ENCODE measurements at regions not wholly inside any gene's neighbourhood (a gene's known extent, or its start where the extent isn't known, plus 50 kb on each side); places are given as distances from the start of the nearest gene placed in this dataset.

DNA sequence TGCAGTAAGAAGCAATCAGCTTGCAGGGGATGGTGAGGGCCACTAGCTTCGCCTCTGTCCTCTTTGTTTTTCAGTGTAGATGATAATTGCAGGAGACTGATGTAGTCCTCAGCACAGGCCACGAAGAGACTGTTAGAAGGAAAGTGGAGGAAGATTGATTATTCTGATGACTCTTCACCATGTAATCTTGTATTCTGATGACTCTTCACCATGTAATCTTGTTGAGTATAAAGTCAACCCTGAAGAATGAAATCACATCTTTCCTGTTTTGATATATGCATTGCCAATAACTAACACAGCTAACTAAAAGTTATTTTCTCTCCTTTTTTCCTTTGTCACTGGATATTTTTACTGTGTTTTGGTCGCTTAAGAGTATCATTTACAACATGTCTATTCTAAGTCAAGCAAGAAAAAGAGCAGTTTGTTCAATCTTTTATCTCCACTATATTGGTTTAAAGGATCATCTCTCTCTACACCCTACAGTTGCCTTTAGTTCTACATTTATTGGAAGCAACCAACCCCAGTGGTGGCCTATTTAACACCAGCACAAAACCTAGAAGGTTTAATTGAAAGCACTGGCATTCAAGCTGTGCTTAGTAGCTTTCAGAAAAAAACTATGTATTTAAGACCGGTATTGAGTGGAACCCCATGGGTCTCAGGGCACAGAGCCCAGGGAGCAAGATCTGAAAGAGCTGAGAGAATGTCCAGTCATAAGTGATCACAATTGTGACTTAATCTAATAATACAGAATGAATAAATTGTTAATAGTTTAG lies 107.2 kb upstream of the BTBD3 start:
- Histone ChIP-seq H3K4me1 (peaks cover 0 to 18% (median 4%) of the 10 kb centered on the region in 3 donors), H3K9me3 (no peaks in the 10 kb centered on the region), H3K36me3 (no peaks in the 10 kb centered on the region), H3K27me3 (no peaks in the 10 kb centered on the region), H3K27ac (no peak overlapping the region), H3K4me3 (no peak overlapping the region)
- no peak for ATAC-seq
- no peak for TF ChIP-seq CTCF (IDR thresholded peaks at IDR 0.05)
- no peak for TF ChIP-seq EP300 (IDR thresholded peaks at IDR 0.05)
- TF ChIP-seq POLR2AphosphoS5 (IDR thresholded peaks at IDR 0.05), result no peak
- no peak for TF ChIP-seq POLR2A (IDR thresholded peaks at IDR 0.05)
- WGBS, 2 donors (ENCODE audit: low coverage in 1 of 2), result 43 to 48% methylated on average over 4 of the region's 4 CpGs

DNA sequence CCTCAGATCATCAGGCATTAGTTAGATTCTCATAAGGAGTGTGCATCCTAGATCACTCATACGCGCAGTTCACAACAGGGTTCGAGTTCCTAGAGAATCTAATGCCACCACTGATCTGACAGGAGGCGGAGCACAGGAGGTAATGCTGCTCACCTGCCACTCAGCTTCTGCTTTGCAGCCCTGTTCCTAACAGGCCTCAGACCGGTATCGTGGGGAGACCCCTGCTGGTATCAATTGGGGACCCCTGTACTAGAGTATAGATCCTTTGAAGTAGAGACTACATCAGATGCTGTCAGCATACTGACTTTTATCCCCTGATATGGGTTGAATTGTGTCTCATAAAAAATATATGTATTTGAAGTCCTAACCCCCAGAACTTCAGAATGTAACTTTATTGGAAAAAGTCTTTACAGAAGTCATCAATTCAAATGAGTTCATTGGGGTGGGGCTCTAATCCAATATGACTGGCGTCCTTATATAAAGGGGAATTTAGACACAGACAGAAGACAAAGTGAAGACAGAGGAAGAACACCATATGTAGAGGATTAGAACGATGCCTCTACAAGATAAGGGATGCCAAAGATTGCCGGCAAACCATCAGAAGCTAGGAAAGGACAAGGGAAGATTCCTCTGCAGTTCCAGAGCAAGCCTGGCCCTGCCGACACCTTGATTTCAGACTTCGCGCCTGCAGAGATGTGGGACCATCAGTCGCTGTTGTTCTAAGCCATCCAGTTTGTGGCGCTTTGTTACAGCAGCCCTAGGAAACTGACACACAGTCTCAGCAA lies 104.4 kb upstream of the BTBD3 start:
- Histone ChIP-seq H3K27ac (no peak overlapping the region), H3K36me3 (no peaks in the 10 kb centered on the region), H3K9me3 (no peaks in the 10 kb centered on the region), H3K27me3 (no peaks in the 10 kb centered on the region), H3K4me3 (no peak overlapping the region), H3K4me1 (no peaks in the 10 kb centered on the region)
- ATAC-seq, result no peak
- WGBS, 2 donors (ENCODE audit: low coverage in 1 of 2), result 89 to 93% methylated on average over 5 to 10 of the region's 14 CpGs
- TF ChIP-seq EP300 (IDR thresholded peaks at IDR 0.05), result no peak
- no peak for TF ChIP-seq POLR2AphosphoS5 (IDR thresholded peaks at IDR 0.05)
- no peak for TF ChIP-seq CTCF (IDR thresholded peaks at IDR 0.05)
- TF ChIP-seq POLR2A (IDR thresholded peaks at IDR 0.05), result no peak

DNA sequence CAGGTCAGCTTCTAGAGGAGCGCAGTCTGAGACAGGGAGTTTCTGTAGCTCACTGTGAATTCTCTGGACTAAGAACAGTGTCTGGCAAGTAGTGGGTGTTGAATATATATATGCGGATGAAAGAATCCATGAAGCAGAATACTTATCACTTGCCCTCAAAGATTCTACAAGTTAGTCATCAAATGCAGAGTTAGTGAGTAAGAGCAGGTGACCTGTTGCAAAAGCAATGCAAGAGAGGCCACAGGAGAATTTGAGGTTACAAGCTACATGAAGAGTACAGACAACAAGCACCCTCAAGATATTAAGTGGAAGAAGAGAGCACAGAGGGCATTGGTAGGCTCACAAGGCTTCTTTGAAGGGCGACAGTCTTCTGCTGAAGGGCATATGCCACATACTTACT lies 103.4 kb upstream of the BTBD3 start:
- H3K4me1 ChIP-seq, result no peaks in the 10 kb centered on the region
- TF ChIP-seq CTCF (IDR thresholded peaks at IDR 0.05) (no peak), EP300 (IDR thresholded peaks at IDR 0.05) (no peak)
- H3K4me3 ChIP-seq, result no peak overlapping the region
- H3K36me3 ChIP-seq, result no peaks in the 10 kb centered on the region
- H3K27ac ChIP-seq, result no peak overlapping the region
- 79 to 100% methylated on average over 1 to 2 of the region's 3 CpGs for WGBS, 2 donors (ENCODE audit: low coverage in 1 of 2)
- H3K9me3 ChIP-seq, result no peaks in the 10 kb centered on the region
- H3K27me3 ChIP-seq, result no peaks in the 10 kb centered on the region
- no peak for ATAC-seq

DNA sequence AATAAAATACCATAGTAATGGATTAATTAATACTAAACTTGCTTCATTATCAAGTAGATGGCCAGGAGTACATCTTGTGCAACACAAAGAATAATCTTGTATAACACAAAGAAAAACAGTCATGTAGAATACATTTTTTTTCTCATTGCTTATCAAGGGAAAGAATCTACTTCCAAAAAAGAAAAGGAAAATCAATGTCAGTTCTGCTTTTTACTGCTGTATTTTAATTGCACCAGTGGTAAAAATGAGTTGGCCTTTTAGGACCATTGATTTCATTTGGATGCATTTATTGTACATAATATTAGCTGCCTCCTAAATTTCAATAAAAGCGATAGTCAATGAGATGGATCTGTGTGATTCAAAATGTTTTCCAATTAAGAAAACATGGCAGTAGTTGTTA lies 96.9 kb upstream of the BTBD3 start:
- peaks cover 0 to 16% (median 0%) of the 10 kb centered on the region in 3 donors for H3K4me1 ChIP-seq
- TF ChIP-seq POLR2A (IDR thresholded peaks at IDR 0.05), result no peak
- TF ChIP-seq CTCF (IDR thresholded peaks at IDR 0.05), result no peak
- TF ChIP-seq POLR2AphosphoS5 (IDR thresholded peaks at IDR 0.05), result no peak
- TF ChIP-seq EP300 (IDR thresholded peaks at IDR 0.05), result no peak
- 93 to 100% methylated on average over 1 of the region's 1 CpG for WGBS, 2 donors (ENCODE audit: low coverage in 1 of 2)
- H3K27me3 ChIP-seq, result no peaks in the 10 kb centered on the region
- no peaks in the 10 kb centered on the region for H3K36me3 ChIP-seq
- no peak overlapping the region for H3K4me3 ChIP-seq
- no peaks in the 10 kb centered on the region for H3K9me3 ChIP-seq
- no peak for ATAC-seq
- H3K27ac ChIP-seq, result no peak overlapping the region

DNA sequence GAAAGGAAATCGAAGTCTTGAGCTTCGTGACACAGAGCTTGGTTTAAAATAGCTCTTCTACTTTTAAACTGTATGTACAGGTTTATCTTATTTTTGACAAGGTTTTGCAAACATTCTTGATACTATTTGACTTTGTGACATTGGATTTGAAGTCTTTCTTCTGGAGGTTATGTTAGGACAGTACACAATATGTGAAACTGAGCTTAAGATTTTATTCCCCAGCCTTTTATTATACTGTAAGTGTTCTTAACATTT lies 95.2 kb upstream of the BTBD3 start:
- TF ChIP-seq CTCF (IDR thresholded peaks at IDR 0.05) (no peak), POLR2A (IDR thresholded peaks at IDR 0.05) (no peak), POLR2AphosphoS5 (IDR thresholded peaks at IDR 0.05) (peak; percentile 21)
- Histone ChIP-seq H3K4me3 (no peak overlapping the region), H3K9me3 (no peaks in the 10 kb centered on the region), H3K27me3 (no peaks in the 10 kb centered on the region), H3K4me1 (peaks cover 0 to 16% (median 0%) of the 10 kb centered on the region in 3 donors), H3K36me3 (no peaks in the 10 kb centered on the region), H3K27ac (no peak overlapping the region)
- 0 to 4% methylated on average over 2 of the region's 2 CpGs for WGBS, 2 donors (ENCODE audit: low coverage in 1 of 2)
- no peak for ATAC-seq
